K562 (cell line): ENCODE measurements at regions not wholly inside any gene's neighbourhood (a gene's known extent, or its start where the extent isn't known, plus 50 kb on each side); places are given as distances from the start of the nearest gene placed in this dataset.

Source experiments
- CTCF ChIP-seq, 3 experiments: IDR thresholded peaks in 2 of 3; conservative IDR thresholded peaks in 1 of 3; 2 replicates each; pipeline ENCODE4 v1.5.1; 2011 to 2012; ENCODE audit warnings: low read length in 3 of 3, mild to moderate bottlenecking in 3 of 3, control low read depth in 2 of 3, improper control_type of control experiment in 1 of 3, inconsistent platforms in 1 of 3, low read depth in 1 of 3, mixed read lengths in 1 of 3, moderate library complexity in 1 of 3; ENCODE audit not compliant: insufficient read depth in 2 of 3
- EP300 ChIP-seq: IDR thresholded peaks from 2 replicates; pipeline ENCODE4 v1.6.1; 2012; ENCODE audit warnings: low read length, improper control_type of control experiment
- POLR3A ChIP-seq: IDR thresholded peaks from 2 replicates; pipeline ENCODE4 v1.6.1; 2011; ENCODE audit warnings: borderline replicate concordance, mild to moderate bottlenecking, moderate library complexity; ENCODE audit not compliant: insufficient read length, insufficient read depth; ENCODE audit errors: extremely low read depth
- RBM25 ChIP-seq: fragments of 200-400 bp; formaldehyde crosslinking; IDR thresholded peaks from 2 replicates; pipeline ENCODE4 v1.6.1; 2018; ENCODE audit warnings: low read length, low read depth, moderate library complexity; ENCODE audit not compliant: severe bottlenecking
- THAP7 ChIP-seq: fragments of 250-450 bp; sonication (Bioruptor Pico); IDR thresholded peaks from 2 replicates; pipeline ENCODE4 v1.5.0; 2021
- U2AF1 ChIP-seq: fragments of 200-400 bp; formaldehyde crosslinking; optimal IDR thresholded peaks from 2 replicates; pipeline ENCODE3; 2017; ENCODE audit warnings: mild to moderate bottlenecking, low read depth, low read length, moderate library complexity
- ZNF263 ChIP-seq: sonication (generic); formaldehyde crosslinking; IDR thresholded peaks from 2 replicates; pipeline ENCODE4 v1.8.0; 2022; ENCODE audit warnings: mild to moderate bottlenecking, missing genetic modification reagents, borderline replicate concordance
- ZZZ3 ChIP-seq: fragments of 450-650 bp; IDR thresholded peaks from 2 replicates; pipeline ENCODE4 v1.6.1; 2016; ENCODE audit warnings: antibody characterized with exemption, mild to moderate bottlenecking, moderate library complexity

- TF ChIP-seq CTCF (IDR thresholded peaks at IDR 0.05 in 2 of 3, conservative IDR thresholded peaks at IDR 0.05 in 1 of 3; ENCODE audit: insufficient read depth in 2 of 3, low read depth in 1 of 3, low read length in 3 of 3) (no peak; a peak in 1 of 6 replicates), ZZZ3 (no peak), U2AF1 (no peak), EP300 (no peak), THAP7 (CRISPR knock-in tag) (no peak), POLR3A (no peak), RBM25 (no peak), ZNF263 (no peak)
Observed at GRCh38 chr1:219544163-219544846, 68.6 kb downstream of the ZC3H11B start.
